NCI-H526 (cell line): ENCODE measurements at regions not wholly inside any gene's neighbourhood (a gene's known extent, or its start where the extent isn't known, plus 50 kb on each side); places are given as distances from the start of the nearest gene placed in this dataset.

Experiments
- DNase-seq, 2 experiments: peaks; one replicate each; lab custom pipeline; 2025; lab: John Stamatoyannopoulos, UW

DNA sequence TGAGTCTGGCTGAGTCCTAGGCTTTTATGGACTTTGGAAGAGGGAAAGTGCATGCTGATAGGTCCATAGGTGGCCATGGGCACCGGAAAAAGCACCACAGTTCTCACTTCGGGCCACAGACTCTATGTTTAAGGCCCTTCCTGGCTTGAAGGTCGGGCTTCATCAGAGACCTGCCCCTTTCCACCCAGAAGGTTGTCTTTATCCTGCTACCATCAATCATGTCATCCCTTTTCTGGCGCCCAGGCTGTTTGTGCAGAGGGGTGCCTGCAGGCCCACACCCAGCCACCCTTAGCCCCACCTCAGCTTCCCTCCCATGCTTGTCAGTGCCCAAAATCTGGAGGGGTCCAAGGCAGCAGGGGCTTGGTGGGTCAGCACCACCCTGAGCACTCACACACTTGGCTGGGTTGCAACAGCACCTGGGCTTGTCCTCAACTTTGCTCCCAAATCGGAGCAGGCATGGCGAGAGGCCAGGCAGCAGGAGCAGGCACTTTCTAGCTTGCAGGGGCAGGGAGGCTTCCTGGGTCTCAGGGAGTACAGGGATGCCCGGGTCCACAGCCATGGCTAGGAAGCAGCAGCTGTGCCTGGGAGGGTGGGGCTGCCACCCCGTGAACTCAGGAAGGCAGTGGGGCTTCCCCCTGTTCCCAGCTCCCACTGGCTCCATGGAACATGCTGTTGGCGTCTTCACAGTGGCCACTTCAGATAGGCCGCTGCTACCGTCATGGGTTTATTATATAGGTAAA is 63.8 kb upstream of the TOM1L1 start:
- no peak for DNase-seq

GRCh38 chr17:54838651-54839421 is 61.8 kb upstream of the TOM1L1 start:
- DNase-seq, result no peak

GRCh38 chr17:54839447-54839846 is 61.2 kb upstream of the TOM1L1 start:
- DNase-seq, result no peak

DNA sequence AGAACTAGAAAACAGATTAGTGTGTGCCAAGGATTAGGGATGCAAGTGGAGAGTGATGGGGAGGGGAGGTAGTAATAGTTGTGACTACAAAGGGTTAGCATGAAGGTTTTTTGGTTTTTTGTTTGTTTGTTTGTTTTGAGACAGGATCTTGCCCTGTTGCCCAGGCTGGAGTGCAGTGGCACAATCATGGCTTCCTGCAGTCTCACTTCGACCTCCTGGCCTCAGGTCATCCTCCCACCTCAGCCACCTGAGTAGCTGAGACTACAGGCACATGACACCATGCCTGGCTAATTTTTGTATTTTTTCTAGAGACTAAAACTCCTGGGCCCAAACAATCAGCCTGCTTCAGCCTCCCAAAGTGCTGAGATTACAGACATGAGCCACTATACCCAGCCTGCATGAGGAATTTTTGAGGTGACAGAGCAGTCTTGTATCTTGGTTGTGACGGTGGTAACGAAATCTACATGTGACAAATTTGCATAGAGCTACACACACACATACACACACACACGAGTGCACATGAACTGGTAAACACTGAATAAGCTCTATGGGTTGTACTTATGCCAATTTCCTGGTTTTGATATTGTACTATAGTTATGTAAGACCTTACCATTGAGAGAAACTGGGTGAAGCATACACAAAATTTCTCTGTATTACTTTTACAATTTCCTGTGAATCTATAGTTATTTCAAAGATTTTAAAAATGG is 59.6 kb upstream of the TOM1L1 start:
- no peak for DNase-seq

- no peak for DNase-seq
These were observed 59.0 kb upstream of the TOM1L1 start for GRCh38 chr17:54841656-54842055.

- no peak for DNase-seq
These were observed 56.4 kb upstream of the TOM1L1 start for GRCh38 chr17:54844233-54844632.

DNA sequence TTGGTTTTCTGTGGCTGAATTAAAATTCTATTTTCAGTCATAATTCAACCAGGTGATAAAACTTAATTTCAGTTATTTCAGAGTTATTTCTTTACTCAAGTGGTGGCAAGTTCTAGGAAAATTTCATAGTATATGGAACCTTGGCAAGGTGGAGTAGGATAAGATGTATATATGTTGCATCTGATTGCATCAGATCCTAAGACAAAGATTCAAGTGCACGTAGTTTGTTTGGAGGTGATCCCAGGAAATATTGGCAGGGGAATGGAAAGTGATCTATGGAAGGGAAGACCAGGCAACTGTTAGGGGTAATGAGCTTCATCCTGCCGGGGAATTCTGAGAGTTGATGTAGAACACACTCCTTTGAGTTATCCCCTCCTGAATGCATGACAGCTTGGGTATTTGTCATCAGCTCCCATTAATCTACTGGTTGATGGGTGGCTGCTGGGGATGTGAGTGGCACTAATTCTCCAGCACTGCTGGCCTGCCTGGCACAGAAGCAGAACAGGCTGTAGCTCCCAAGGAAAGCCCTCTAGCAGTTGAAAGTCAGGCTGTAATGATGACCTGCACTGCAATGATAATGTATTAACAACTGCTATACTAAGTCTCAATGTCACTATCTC is 52.2 kb upstream of the TOM1L1 start:
- DNase-seq, result no peak

DNA sequence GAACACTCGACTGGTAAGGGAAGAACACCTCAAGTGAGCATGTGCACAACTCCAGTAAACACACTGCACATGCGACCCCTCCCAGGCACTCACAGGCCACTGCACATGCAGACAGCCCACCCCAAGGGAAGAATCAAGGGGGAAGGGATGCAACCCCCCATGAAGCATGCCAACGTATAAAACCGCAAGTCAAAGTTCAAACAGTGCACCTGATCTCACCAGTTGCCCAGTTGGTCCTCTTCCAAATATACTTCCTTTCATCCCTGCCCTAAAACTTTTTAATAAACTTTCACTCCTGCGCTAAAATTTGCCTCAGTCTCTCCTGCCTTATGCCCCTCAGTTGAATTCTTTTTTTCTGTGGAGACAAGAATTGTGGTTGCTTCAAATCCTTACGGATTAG is 51.0 kb upstream of the TOM1L1 start:
- no peak for DNase-seq
